ENCODE measurements at regions not wholly inside any gene's neighbourhood (a gene's known extent, or its start where the extent isn't known, plus 50 kb on each side); places are given as distances from the start of the nearest gene placed in this dataset.
"Not testable (repeated sequence)": the region's sequence is repeated elsewhere in the genome, so short reads cannot be mapped to it uniquely, and the experiment has no call there.

GRCh38 chr7:130789436-130789835, 55.4 kb upstream of the KLF14 start:
- peaks cover 14% of the 10 kb centered on the region for H3K27me3 Mint-ChIP-seq
- no peaks in the 10 kb centered on the region for H3K9me3 Mint-ChIP-seq
- no peaks in the 10 kb centered on the region for H3K4me1 Mint-ChIP-seq (ENCODE audit: low read depth)
- H3K27ac Mint-ChIP-seq: no peak overlapping the region
- no peak overlapping the region for H3K4me3 Mint-ChIP-seq
- H3K36me3 Mint-ChIP-seq (ENCODE audit: low read depth): no peaks in the 10 kb centered on the region

- no peaks in the 10 kb centered on the region for H3K9me3 Mint-ChIP-seq
- no peak overlapping the region for H3K4me3 Mint-ChIP-seq
- no peaks in the 10 kb centered on the region for H3K4me1 Mint-ChIP-seq (ENCODE audit: low read depth)
- H3K27ac Mint-ChIP-seq: no peak overlapping the region
- H3K36me3 Mint-ChIP-seq (ENCODE audit: low read depth): no peaks in the 10 kb centered on the region
- H3K27me3 Mint-ChIP-seq: no peaks in the 10 kb centered on the region
These were observed 57.7 kb upstream of the KLF14 start for GRCh38 chr7:130791746-130792145.

- H3K4me1 Mint-ChIP-seq (ENCODE audit: low read depth): no peaks in the 10 kb centered on the region
- H3K4me3 Mint-ChIP-seq: no peak overlapping the region
- no peak overlapping the region for H3K27ac Mint-ChIP-seq
- no peaks in the 10 kb centered on the region for H3K9me3 Mint-ChIP-seq
- H3K27me3 Mint-ChIP-seq: peaks cover 7% of the 10 kb centered on the region
- H3K36me3 Mint-ChIP-seq (ENCODE audit: low read depth): no peaks in the 10 kb centered on the region
These were observed 60.0 kb upstream of the KLF14 start for GRCh38 chr7:130793855-130794618.

- no peaks in the 10 kb centered on the region for H3K36me3 Mint-ChIP-seq (ENCODE audit: low read depth)
- H3K4me3 Mint-ChIP-seq: no peak overlapping the region
- no peak overlapping the region for H3K27ac Mint-ChIP-seq
- H3K27me3 Mint-ChIP-seq: peaks cover 12% of the 10 kb centered on the region
- H3K4me1 Mint-ChIP-seq (ENCODE audit: low read depth): no peaks in the 10 kb centered on the region
- H3K9me3 Mint-ChIP-seq: no peaks in the 10 kb centered on the region
These were observed 60.6 kb upstream of the KLF14 start for GRCh38 chr7:130794619-130794922.

GRCh38 chr7:130796425-130796824, 62.4 kb upstream of the KLF14 start:
- not testable (repeated sequence) for H3K36me3 Mint-ChIP-seq (ENCODE audit: low read depth); H3K4me1 Mint-ChIP-seq (ENCODE audit: low read depth); H3K9me3 Mint-ChIP-seq; H3K4me3 Mint-ChIP-seq; H3K27ac Mint-ChIP-seq
- peaks cover 25% of the 10 kb centered on the region for H3K27me3 Mint-ChIP-seq

GRCh38 chr7:130803127-130803526, 69.1 kb upstream of the KLF14 start:
- no peak overlapping the region for H3K4me3 Mint-ChIP-seq

GRCh38 chr7:130804220-130804619, 70.2 kb upstream of the KLF14 start:
- Mint-ChIP-seq H3K4me1 (ENCODE audit: low read depth) (no peaks in the 10 kb centered on the region), H3K36me3 (ENCODE audit: low read depth) (no peaks in the 10 kb centered on the region), H3K27ac (no peak overlapping the region), H3K27me3 (peaks cover 24% of the 10 kb centered on the region), H3K9me3 (no peaks in the 10 kb centered on the region), H3K4me3 (no peak overlapping the region)

More at GRCh38 chr7:130803127-130803526, 69.1 kb upstream of the KLF14 start:
- Mint-ChIP-seq H3K36me3 (ENCODE audit: low read depth) (no peaks in the 10 kb centered on the region), H3K9me3 (no peaks in the 10 kb centered on the region), H3K27me3 (peaks cover 33% of the 10 kb centered on the region), H3K4me1 (ENCODE audit: low read depth) (no peaks in the 10 kb centered on the region), H3K27ac (no peak overlapping the region)

GRCh38 chr7:130812819-130813218, 78.8 kb upstream of the KLF14 start:
- not testable (repeated sequence) for H3K4me1 Mint-ChIP-seq (ENCODE audit: low read depth); H3K36me3 Mint-ChIP-seq (ENCODE audit: low read depth); H3K4me3 Mint-ChIP-seq; H3K27me3 Mint-ChIP-seq; H3K27ac Mint-ChIP-seq; H3K9me3 Mint-ChIP-seq

- Mint-ChIP-seq H3K9me3 (no peaks in the 10 kb centered on the region), H3K36me3 (ENCODE audit: low read depth) (no peaks in the 10 kb centered on the region), H3K27me3 (no peaks in the 10 kb centered on the region), H3K4me1 (ENCODE audit: low read depth) (no peaks in the 10 kb centered on the region), H3K27ac (no peak overlapping the region), H3K4me3 (no peak overlapping the region)
These were observed 80.8 kb upstream of the KLF14 start for GRCh38 chr7:130814778-130815335.

GRCh38 chr7:130818056-130818455, 84.0 kb upstream of the KLF14 start:
- Mint-ChIP-seq H3K9me3 (no peaks in the 10 kb centered on the region), H3K27me3 (peaks cover 7% of the 10 kb centered on the region), H3K4me3 (no peak overlapping the region), H3K27ac (no peak overlapping the region), H3K4me1 (ENCODE audit: low read depth) (peaks cover 12% of the 10 kb centered on the region), H3K36me3 (ENCODE audit: low read depth) (no peaks in the 10 kb centered on the region)

- Mint-ChIP-seq H3K27ac (no peak overlapping the region), H3K4me3 (no peak overlapping the region), H3K27me3 (peaks cover 10% of the 10 kb centered on the region), H3K9me3 (peaks cover 11% of the 10 kb centered on the region), H3K4me1 (ENCODE audit: low read depth) (peaks cover 15% of the 10 kb centered on the region), H3K36me3 (ENCODE audit: low read depth) (peaks cover 9% of the 10 kb centered on the region)
These were observed 87.9 kb upstream of the KLF14 start for GRCh38 chr7:130821864-130822263.

- Mint-ChIP-seq H3K36me3 (ENCODE audit: low read depth) (peaks cover 9% of the 10 kb centered on the region), H3K9me3 (peaks cover 19% of the 10 kb centered on the region), H3K4me3 (no peak overlapping the region), H3K4me1 (ENCODE audit: low read depth) (peaks cover 15% of the 10 kb centered on the region), H3K27ac (no peak overlapping the region), H3K27me3 (peaks cover 10% of the 10 kb centered on the region)
These were observed 88.6 kb upstream of the KLF14 start for GRCh38 chr7:130822642-130823041.

- Mint-ChIP-seq H3K4me1 (ENCODE audit: low read depth) (peaks cover 15% of the 10 kb centered on the region), H3K4me3 (no peak overlapping the region), H3K9me3 (peaks cover 20% of the 10 kb centered on the region), H3K27ac (no peak overlapping the region), H3K27me3 (peaks cover 10% of the 10 kb centered on the region), H3K36me3 (ENCODE audit: low read depth) (peaks cover 9% of the 10 kb centered on the region)
These were observed 89.1 kb upstream of the KLF14 start for GRCh38 chr7:130823060-130823459.

GRCh38 chr7:130825819-130826218, 91.8 kb upstream of the KLF14 start:
- Mint-ChIP-seq H3K9me3 (peaks cover 28% of the 10 kb centered on the region), H3K27ac (no peak overlapping the region), H3K4me1 (ENCODE audit: low read depth) (peaks cover 15% of the 10 kb centered on the region), H3K36me3 (ENCODE audit: low read depth) (peaks cover 9% of the 10 kb centered on the region), H3K27me3 (peaks cover 13% of the 10 kb centered on the region), H3K4me3 (no peak overlapping the region)

- H3K9me3 Mint-ChIP-seq: peaks cover 28% of the 10 kb centered on the region
These were observed 95.4 kb upstream of the KLF14 start for GRCh38 chr7:130829415-130829814.

GRCh38 chr7:130831322-130831721, 97.3 kb upstream of the KLF14 start:
- no peak overlapping the region for H3K4me3 Mint-ChIP-seq
- H3K27me3 Mint-ChIP-seq: peaks cover 12% of the 10 kb centered on the region
- peaks cover 4% of the 10 kb centered on the region for H3K36me3 Mint-ChIP-seq (ENCODE audit: low read depth)
- no peaks in the 10 kb centered on the region for H3K4me1 Mint-ChIP-seq (ENCODE audit: low read depth)
- peaks cover 22% of the 10 kb centered on the region for H3K9me3 Mint-ChIP-seq
- H3K27ac Mint-ChIP-seq: no peak overlapping the region

More at GRCh38 chr7:130829415-130829814, 95.4 kb upstream of the KLF14 start:
- Mint-ChIP-seq H3K4me1 (ENCODE audit: low read depth) (no peaks in the 10 kb centered on the region), H3K27ac (no peak overlapping the region), H3K4me3 (no peak overlapping the region), H3K36me3 (ENCODE audit: low read depth) (peaks cover 9% of the 10 kb centered on the region), H3K27me3 (peaks cover 7% of the 10 kb centered on the region)

Measured in stimulated activated naive CD8-positive, alpha-beta T cell treated with anti-CD3 and anti-CD28 coated beads, Interleukin-15, Interleukin-2, amounts not matched to agents 100 ng/mL and 50 ng/mL, for 24 hours (primary cell).